GM19452 (cell line): ENCODE measurements at regions not wholly inside any gene's neighbourhood (a gene's known extent, or its start where the extent isn't known, plus 50 kb on each side); places are given as distances from the start of the nearest gene placed in this dataset.
"Not testable (repeated sequence)": the region's sequence is repeated elsewhere in the genome, so short reads cannot be mapped to it uniquely, and the experiment has no call there.

Experiments
- ATAC-seq: cut with Tn5 transposase; IDR thresholded peaks from one replicate; pipeline ENCODE4 v1.9.1; 2021; ENCODE audit not compliant: unreplicated experiment

DNA sequence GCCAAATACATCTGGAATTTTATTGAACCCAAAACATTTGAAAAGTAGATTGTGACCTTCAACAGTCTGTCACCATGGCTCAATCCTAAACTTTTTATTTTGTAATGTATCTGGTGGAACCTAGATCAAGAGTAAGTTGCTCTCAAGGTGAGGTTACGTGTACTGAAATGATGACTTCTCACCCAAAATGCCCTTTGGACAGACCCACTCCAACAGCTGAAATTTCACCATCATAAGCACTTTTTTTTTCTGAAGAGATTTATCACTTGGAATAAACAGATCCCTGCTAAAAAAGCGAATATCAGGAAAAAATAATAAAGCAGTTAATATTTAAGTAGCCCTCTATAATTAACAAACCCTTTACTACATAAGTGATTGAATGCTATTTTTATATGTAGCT is 155.0 kb upstream of the FBXL7 start:
- no peak for ATAC-seq

DNA sequence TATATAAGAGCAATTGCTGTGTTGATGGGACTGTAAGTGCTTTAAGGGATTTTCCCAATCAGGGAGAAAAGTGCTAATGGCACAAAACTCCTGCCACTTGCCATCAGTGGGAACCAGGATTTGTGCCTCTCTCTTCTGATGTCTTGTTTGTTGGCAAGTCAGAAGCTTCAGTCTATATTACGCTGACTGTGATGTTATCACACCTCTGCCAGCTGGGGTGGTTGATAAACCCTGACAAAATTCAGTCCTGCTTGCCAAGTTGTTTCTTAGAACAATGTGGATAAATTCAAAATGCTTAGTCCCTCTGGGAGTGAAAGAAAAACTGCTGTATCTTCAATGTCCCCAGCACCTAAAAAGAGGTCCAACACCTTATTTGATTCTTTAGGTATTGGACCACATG is 161.4 kb upstream of the FBXL7 start:
- no peak for ATAC-seq

DNA sequence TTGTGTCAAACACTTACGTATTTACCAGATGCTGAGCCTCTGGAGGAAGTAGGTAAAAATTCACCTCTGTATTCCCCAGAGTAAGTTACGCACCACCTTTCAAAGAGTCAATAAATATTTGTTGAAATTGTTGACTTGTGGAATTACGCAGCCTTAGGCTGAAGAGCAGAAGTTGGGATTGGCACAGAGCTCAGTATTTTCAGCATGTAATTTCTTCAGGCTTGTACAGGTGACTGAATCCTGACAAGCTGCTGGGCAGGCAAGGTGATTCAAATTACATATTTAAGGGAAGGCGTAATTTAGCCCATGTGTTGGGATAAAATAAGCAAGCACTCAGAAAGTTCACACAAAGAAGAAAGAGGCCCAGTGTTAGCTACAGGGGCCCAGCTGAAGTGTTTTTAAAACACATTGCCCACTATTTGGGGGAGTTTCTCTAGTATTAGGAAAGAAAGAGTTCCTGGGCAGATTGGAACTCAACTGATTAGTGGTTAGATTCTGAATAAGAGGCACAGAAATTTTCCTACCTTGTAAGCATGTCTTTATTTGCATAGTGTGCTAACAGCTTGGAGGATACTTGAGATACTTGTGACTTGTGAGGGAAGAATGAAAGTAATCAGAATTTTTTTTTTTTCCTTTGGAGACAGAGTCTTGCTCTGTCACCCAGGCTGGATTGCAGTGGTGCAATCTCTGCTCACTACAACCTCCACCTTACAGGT is 165.3 kb upstream of the FBXL7 start:
- no peak for ATAC-seq

GRCh38 chr5:15333091-15333490 is 166.9 kb upstream of the FBXL7 start:
- ATAC-seq, result no peak

DNA sequence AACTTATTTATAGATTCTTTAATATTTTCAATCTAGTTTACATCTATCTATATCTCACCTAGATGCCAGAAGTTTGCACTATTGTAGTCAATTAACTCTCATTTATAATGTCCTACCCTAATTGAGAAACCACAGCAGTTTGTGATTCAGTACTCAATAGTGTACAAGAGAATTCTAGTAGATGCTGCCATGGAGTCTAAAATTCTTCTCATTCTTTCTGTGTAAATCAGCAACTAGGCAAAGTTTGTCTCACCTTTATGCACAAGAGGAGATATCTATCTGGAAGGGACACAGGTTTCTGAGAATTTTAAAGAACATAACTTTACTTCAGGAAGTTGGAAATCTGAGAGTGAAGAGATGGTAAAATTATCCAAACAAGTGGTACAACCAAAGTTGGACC is 173.0 kb upstream of the FBXL7 start:
- ATAC-seq, result no peak

- no peak for ATAC-seq
Observed at GRCh38 chr5:15326471-15326870, 173.5 kb upstream of the FBXL7 start.

DNA sequence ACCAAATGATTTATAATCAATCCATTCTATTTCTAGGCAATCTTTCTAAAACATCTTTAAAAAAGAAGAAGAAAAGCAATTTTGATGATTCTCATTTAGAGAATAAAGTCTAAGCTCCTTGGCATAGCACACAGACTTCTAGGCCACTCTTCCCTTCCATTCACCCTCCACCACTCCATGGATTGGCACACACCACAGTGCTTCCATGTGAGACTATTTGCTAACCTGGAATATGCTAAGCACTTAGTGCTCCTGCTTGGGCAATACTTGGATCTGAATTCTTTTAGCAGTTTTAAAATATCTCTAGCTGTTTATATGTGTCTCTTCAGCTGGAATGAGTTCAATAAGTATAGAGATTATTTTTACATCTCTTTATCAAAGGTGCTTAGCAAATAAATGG is 177.6 kb upstream of the FBXL7 start:
- no peak for ATAC-seq

DNA sequence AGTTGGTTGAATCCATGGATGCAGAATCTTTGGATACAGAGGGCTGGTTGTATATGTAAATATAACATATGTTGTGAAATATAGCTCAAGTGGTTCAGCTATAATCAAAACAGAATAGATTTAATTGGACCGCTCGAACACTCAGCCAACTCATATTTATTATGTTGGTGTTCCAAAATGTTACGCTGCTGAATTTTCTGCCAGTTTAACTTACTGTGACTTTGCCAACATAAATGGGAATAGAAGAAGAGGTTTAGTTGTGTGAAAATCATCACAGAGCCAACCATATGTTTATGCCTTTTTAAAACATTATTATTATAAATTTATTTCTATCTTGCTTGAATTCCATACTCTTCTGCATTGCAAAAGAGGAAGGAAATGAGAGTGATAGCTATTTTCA is 178.2 kb upstream of the FBXL7 start:
- no peak for ATAC-seq

DNA sequence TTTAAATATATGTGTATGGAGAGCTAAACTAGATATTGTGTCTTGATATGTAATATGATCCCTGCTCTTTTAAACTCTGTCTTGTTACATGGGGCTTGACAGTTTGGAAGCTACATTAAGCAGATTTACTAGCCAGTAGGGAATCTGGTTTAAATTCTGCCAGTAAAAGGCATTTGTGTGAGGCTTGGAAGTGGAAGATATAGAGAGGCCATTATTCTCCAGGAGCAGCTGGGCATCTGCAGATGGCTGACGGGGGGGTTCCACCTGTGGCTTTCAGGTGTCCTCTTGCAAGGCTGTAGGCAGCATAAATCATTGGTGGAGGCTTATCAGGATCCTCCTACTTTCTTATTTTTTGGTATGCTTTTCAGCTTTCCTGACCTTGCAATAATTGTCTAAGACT is 179.1 kb upstream of the FBXL7 start:
- ATAC-seq, result no peak

GRCh38 chr5:15304914-15305834 is 194.8 kb upstream of the FBXL7 start:
- ATAC-seq, result no peak

DNA sequence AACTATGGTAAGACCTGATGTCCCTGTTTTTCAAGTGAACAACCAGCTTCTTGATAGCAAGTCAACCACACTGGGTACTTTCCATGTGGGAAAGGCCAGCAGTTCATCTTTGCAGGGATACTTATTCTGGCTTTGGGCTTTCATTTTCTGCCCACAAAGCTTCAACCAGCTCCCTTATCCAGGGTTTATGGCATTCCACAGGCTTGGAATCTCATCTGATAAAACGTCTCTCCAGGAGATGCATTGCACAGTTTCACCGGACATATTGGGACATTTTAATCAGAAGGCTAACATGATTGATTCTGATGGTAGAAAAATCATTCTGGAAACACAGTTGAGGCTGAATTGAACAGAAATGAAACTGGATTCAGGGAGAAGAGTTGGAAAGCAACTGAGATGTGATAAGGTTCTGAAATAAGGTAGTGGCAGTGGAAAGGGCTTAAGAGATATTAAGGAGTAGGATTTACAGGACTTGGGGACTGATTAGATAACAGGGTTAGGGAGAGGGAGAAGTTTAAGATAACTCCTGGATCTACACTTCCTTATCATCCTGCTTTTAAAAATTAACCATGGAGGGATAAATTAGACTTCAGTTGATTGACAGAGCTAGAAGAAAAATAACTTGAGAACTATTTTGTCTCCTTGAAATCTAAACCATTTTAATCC is 195.8 kb upstream of the FBXL7 start:
- no peak for ATAC-seq

DNA sequence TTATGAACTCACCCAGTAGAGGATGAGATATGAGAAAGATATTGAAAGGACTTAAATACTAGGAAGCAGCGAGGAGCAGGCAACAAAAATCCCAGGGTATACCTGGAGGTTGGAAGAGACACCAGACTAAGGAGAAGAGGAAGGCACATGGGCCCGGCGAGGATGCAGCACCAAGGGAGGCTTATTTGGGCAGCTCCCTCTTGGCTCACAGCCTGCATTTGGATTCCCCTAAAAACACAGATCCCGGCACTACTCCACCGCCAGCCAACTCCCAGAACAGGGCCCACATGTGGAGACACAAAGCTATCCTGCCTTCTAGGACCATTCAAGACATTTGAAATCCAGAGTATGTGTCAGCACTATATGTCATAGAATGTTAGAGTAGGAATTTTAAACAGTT is 199.8 kb upstream of the FBXL7 start:
- ATAC-seq, result no peak

DNA sequence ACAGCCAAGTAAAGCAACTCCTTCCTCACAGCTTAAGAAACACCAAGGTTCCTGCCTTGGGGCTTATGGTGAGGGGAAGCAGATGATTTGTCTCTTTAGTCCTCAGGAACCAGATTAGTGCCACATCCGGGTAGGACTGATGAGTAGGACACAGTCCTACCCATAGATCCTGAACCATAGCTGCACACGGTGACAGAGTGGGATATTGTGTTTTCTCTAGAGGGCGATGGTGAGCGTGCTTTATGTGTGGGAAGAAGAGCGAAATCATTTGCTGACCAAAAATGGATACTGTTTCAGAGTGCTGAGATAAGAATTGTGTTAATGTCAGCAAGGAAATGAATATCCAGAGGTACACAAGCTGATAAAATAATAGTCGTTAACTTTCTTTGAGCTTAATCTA is 209.0 kb upstream of the FBXL7 start:
- ATAC-seq, result no peak

DNA sequence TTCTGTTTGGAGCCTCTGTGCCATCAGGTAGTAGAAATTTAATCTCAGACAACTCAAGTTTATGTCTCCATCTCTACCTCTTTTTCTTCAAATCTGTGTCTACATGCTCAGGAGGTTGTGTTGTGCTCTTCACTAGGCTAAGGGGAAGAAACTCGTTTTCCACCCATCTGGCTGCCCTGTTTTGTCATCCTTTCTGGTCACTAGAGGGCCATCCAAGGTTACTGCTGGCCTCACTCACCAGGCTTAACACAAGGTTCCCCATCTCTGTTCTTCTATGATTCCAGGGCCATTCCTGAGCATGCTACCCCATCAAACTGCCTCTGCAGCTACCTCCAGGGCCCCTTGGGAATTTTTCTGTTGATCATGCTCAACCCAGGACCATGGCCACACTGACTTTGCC is 213.3 kb upstream of the FBXL7 start:
- no peak for ATAC-seq

DNA sequence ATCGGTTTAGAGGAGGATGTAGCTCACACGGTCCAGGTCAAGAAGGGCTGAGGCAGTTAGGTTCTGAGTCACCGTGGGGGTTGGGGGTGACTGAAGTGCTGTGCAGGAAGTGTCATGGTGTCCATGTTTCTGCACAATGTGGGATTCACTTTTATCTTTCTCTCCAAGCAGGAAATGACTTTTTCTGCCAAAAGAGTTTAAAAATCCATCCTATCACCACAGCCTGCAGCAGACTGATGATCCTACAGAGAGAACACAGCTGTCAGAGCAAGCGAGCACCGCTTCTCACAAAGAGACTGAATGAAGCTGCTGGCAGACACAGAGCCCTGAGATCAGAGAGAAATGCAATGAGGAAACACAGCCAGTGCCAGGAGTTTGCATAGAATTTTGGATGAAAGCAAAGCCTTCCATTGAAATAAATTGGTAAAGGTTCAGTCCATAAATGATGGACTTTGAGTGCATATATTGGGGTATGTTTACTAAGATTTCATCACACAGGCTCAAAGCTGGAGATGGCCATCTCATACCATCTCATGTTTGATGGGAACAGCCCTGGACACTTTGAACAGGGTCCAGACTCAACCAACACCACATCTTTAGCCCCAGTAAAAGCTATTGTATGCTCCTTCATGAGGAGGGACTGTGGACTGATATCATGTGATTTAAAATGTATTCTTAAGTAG is 213.9 kb upstream of the FBXL7 start:
- no peak for ATAC-seq

DNA sequence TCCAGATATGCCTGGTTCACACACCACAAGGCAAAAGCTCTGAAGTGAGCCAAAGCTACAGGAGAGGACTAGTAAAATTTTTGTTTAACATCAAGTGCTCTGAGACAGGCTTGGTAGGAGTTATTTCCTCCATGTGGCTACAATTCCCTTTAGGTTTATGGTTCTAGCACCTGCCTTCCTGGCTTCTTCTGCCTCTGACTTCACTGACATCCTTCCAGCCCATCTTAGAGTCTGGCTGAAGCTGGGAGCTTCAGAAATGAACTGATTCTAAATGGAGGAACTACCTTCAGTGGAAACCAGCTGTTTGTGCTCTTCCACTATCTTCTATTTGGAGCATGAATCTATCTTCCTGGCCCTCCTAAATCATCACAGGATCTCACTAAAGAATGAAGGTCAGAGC is 215.3 kb upstream of the FBXL7 start:
- no peak for ATAC-seq

- no peak for ATAC-seq
Observed at GRCh38 chr5:15283076-15283475, 216.9 kb upstream of the FBXL7 start.

DNA sequence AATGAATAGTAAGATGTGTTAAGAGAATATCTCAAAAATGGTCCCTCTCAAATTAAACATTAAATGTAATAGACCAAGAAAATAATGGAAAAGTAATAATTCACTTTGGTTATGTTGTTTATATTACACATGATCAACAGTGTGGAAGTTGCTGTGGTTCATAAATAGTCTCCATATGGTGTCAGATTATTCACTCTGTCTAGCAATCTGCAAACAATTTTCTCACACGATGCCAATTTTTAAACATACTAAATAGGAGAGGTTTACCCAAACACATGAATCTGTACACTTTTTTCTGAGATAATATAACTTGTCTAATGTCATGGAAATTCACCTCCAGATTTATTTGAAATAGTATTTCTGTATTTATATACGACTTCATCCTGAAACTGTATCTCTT is 217.4 kb upstream of the FBXL7 start:
- no peak for ATAC-seq

- not testable (repeated sequence) for ATAC-seq
Observed at GRCh38 chr5:15271596-15271995, 228.4 kb upstream of the FBXL7 start.

GRCh38 chr5:15267966-15268365 is 232.0 kb upstream of the FBXL7 start:
- ATAC-seq, result no peak

GRCh38 chr5:15266841-15267240 is 233.1 kb upstream of the FBXL7 start:
- no peak for ATAC-seq
